Calu3 (cell line): ENCODE measurements at regions not wholly inside any gene's neighbourhood (a gene's known extent, or its start where the extent isn't known, plus 50 kb on each side); places are given as distances from the start of the nearest gene placed in this dataset.

Experiments
- BruUV-seq: library from RNA; stranded (reverse); fragments of 400-500 nt; replicated peaks from 2 replicates; lab custom pipeline; 2021; lab: Mats Ljungman, UMichigan
- CTCF ChIA-PET: fragments of 300-600 bp; sonication (Branson Sonifier 250); formaldehyde crosslinking; loops from one replicate; lab custom pipeline; 2022; ENCODE audit warnings: antibody characterized with exemption; lab: Charles Lee
- DNase-seq: peaks from one replicate; pipeline ENCODE4 v3.0.0; 2022
- H3K27ac Mint-ChIP-seq: one replicate; pipeline ENCODE4 v1.8.0; 2022; ENCODE audit warnings: mixed read lengths; ENCODE audit not compliant: unreplicated experiment
- H3K27me3 Mint-ChIP-seq: one replicate; pipeline ENCODE4 v1.8.0; 2022; ENCODE audit warnings: mixed read lengths; ENCODE audit not compliant: unreplicated experiment
- H3K36me3 Mint-ChIP-seq: one replicate; pipeline ENCODE4 v1.8.0; 2022; ENCODE audit warnings: mild to moderate bottlenecking, moderate library complexity, mixed read lengths; ENCODE audit not compliant: insufficient read depth, unreplicated experiment
- H3K4me1 Mint-ChIP-seq: one replicate; pipeline ENCODE4 v1.8.0; 2022; ENCODE audit warnings: mild to moderate bottlenecking, low read depth, mixed read lengths; ENCODE audit not compliant: unreplicated experiment
- H3K4me3 Mint-ChIP-seq: one replicate; pipeline ENCODE4 v1.8.0; 2022; ENCODE audit warnings: mild to moderate bottlenecking, low read depth, moderate library complexity, mixed read lengths; ENCODE audit not compliant: unreplicated experiment
- H3K9me3 Mint-ChIP-seq: one replicate; pipeline ENCODE4 v1.8.0; 2022; ENCODE audit warnings: low read depth, mixed read lengths; ENCODE audit not compliant: unreplicated experiment
- intact Hi-C: fragments of 100-400 bp; cut with micrococcal nuclease; formaldehyde crosslinking; loops from one replicate; pipeline ENCODE4 v1.10.0; 2022; ENCODE audit not compliant: unreplicated experiment
- TF ChIP-seq, protein P1 (sequence below): fragments of 200-600 bp; IDR thresholded peaks from one replicate; pipeline ENCODE4 v1.8.0; 2022; ENCODE audit warnings: antibody characterized with exemption; ENCODE audit not compliant: unreplicated experiment

- H3K4me3 Mint-ChIP-seq, result no peak overlapping the region
- intact Hi-C loops, result no loop called here
- CTCF ChIA-PET, result interaction anchor here (0.5 to 0.6 kb wide), 2 partner anchors 84 to 354 kb away, joined by 3 to 6 read pairs; no protein-coding TSS in a partner anchor
- peaks cover 25% of the 10 kb centered on the region for H3K4me1 Mint-ChIP-seq
- peaks cover 4% of the 10 kb centered on the region for H3K36me3 Mint-ChIP-seq
- no peak for DNase-seq
- H3K9me3 Mint-ChIP-seq, result peaks cover 3% of the 10 kb centered on the region
- BruUV-seq, result no TSS peak
- TF ChIP-seq, protein P1, sequence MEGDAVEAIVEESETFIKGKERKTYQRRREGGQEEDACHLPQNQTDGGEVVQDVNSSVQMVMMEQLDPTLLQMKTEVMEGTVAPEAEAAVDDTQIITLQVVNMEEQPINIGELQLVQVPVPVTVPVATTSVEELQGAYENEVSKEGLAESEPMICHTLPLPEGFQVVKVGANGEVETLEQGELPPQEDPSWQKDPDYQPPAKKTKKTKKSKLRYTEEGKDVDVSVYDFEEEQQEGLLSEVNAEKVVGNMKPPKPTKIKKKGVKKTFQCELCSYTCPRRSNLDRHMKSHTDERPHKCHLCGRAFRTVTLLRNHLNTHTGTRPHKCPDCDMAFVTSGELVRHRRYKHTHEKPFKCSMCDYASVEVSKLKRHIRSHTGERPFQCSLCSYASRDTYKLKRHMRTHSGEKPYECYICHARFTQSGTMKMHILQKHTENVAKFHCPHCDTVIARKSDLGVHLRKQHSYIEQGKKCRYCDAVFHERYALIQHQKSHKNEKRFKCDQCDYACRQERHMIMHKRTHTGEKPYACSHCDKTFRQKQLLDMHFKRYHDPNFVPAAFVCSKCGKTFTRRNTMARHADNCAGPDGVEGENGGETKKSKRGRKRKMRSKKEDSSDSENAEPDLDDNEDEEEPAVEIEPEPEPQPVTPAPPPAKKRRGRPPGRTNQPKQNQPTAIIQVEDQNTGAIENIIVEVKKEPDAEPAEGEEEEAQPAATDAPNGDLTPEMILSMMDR, result no peak
- H3K27me3 Mint-ChIP-seq, result no peaks in the 10 kb centered on the region
- no peak overlapping the region for H3K27ac Mint-ChIP-seq
Measured at GRCh38 chr2:37569131-37569823, 102.2 kb downstream of the CDC42EP3 start.

- Mint-ChIP-seq H3K4me3 (no peak overlapping the region), H3K27ac (no peak overlapping the region), H3K9me3 (peaks cover 3% of the 10 kb centered on the region), H3K27me3 (no peaks in the 10 kb centered on the region), H3K4me1 (peaks cover 27% of the 10 kb centered on the region), H3K36me3 (peaks cover 4% of the 10 kb centered on the region)
- TF ChIP-seq, protein P1, result no peak
- intact Hi-C loops, result no loop called here
- CTCF ChIA-PET, result interaction anchor here (0.5 kb wide), 1 partner anchor 83 kb away, joined by 3 read pairs; no protein-coding TSS in a partner anchor
- DNase-seq, result no peak
- no TSS peak for BruUV-seq
Measured at GRCh38 chr2:37569986-37570679, 101.3 kb downstream of the CDC42EP3 start.

- BruUV-seq, result no TSS peak
- TF ChIP-seq, protein P1, result no peak
- peaks cover 4% of the 10 kb centered on the region for H3K36me3 Mint-ChIP-seq
- peaks cover 27% of the 10 kb centered on the region for H3K4me1 Mint-ChIP-seq
- intact Hi-C loops, result no loop called here
- H3K27ac Mint-ChIP-seq, result no peak overlapping the region
- no peaks in the 10 kb centered on the region for H3K27me3 Mint-ChIP-seq
- H3K9me3 Mint-ChIP-seq, result peaks cover 3% of the 10 kb centered on the region
- CTCF ChIA-PET, result interaction anchor here (0.7 kb wide), 1 partner anchor 460 kb away, joined by 3 read pairs; no protein-coding TSS in a partner anchor
- no peak for DNase-seq
- H3K4me3 Mint-ChIP-seq, result no peak overlapping the region
Measured at GRCh38 chr2:37570773-37571586, 100.5 kb downstream of the CDC42EP3 start.

- BruUV-seq, result no TSS peak
- Mint-ChIP-seq H3K36me3 (peaks cover 4% of the 10 kb centered on the region), H3K4me3 (no peak overlapping the region), H3K4me1 (peaks cover 27% of the 10 kb centered on the region), H3K9me3 (peaks cover 2% of the 10 kb centered on the region), H3K27ac (no peak overlapping the region), H3K27me3 (no peaks in the 10 kb centered on the region)
- TF ChIP-seq, protein P1, result no peak
- CTCF ChIA-PET, result interaction anchor here (0.7 kb wide), 1 partner anchor 459 kb away, joined by 3 read pairs; no protein-coding TSS in a partner anchor
- intact Hi-C loops, result no loop called here
- DNase-seq, result no peak
Measured at GRCh38 chr2:37571587-37572136, 99.8 kb downstream of the CDC42EP3 start.
